ENCODE measurements at regions not wholly inside any gene's neighbourhood (a gene's known extent, or its start where the extent isn't known, plus 50 kb on each side); places are given as distances from the start of the nearest gene placed in this dataset.

GRCh38 chr4:30929649-30930048 lies 209.5 kb downstream of the PCDH7 start:
- in situ Hi-C loops (cut with HindIII; ENCODE audit: low sequenced_read_pairs), result no loop called here
- no peak for TF ChIP-seq CTCF (IDR thresholded peaks at IDR 0.05; ENCODE audit: low read depth, low read length)
- DNase-seq (ENCODE audit: low read depth, low spot score), result no peak
- no peak overlapping the region for H3K4me3 ChIP-seq (ENCODE audit: low read depth, low read length)

GRCh38 chr4:30930276-30930675 lies 210.1 kb downstream of the PCDH7 start:
- no peak for DNase-seq (ENCODE audit: low read depth, low spot score)
- no peak overlapping the region for H3K4me3 ChIP-seq (ENCODE audit: low read depth, low read length)
- in situ Hi-C loops (cut with HindIII; ENCODE audit: low sequenced_read_pairs), result no loop called here
- TF ChIP-seq CTCF (IDR thresholded peaks at IDR 0.05; ENCODE audit: low read depth, low read length), result no peak

- in situ Hi-C loops (cut with HindIII; ENCODE audit: low sequenced_read_pairs), result no loop called here
Observed at GRCh38 chr4:30932581-30932980, 212.4 kb downstream of the PCDH7 start.

GRCh38 chr4:30939069-30939468 lies 218.9 kb downstream of the PCDH7 start:
- no peak overlapping the region for H3K4me3 ChIP-seq (ENCODE audit: low read depth, low read length)
- in situ Hi-C loops (cut with HindIII; ENCODE audit: low sequenced_read_pairs), result no loop called here
- DNase-seq (ENCODE audit: low read depth, low spot score), result no peak
- no peak for TF ChIP-seq CTCF (IDR thresholded peaks at IDR 0.05; ENCODE audit: low read depth, low read length)

More at GRCh38 chr4:30932581-30932980, 212.4 kb downstream of the PCDH7 start:
- no peak for TF ChIP-seq CTCF (IDR thresholded peaks at IDR 0.05; ENCODE audit: low read depth, low read length)
- no peak overlapping the region for H3K4me3 ChIP-seq (ENCODE audit: low read depth, low read length)
- DNase-seq (ENCODE audit: low read depth, low spot score), result no peak

- DNase-seq (ENCODE audit: low read depth, low spot score), result no peak
- H3K4me3 ChIP-seq (ENCODE audit: low read depth, low read length), result no peak overlapping the region
- TF ChIP-seq CTCF (IDR thresholded peaks at IDR 0.05; ENCODE audit: low read depth, low read length), result no peak
- in situ Hi-C loops (cut with HindIII; ENCODE audit: low sequenced_read_pairs), result no loop called here
Observed at GRCh38 chr4:30939684-30940083, 219.5 kb downstream of the PCDH7 start.

- in situ Hi-C loops (cut with HindIII; ENCODE audit: low sequenced_read_pairs), result no loop called here
- no peak for TF ChIP-seq CTCF (IDR thresholded peaks at IDR 0.05; ENCODE audit: low read depth, low read length)
- no peak for DNase-seq (ENCODE audit: low read depth, low spot score)
Observed at GRCh38 chr4:30941641-30942040, 221.5 kb downstream of the PCDH7 start.

GRCh38 chr4:30943356-30943755 lies 223.2 kb downstream of the PCDH7 start:
- no peak overlapping the region for H3K4me3 ChIP-seq (ENCODE audit: low read depth, low read length)
- in situ Hi-C loops (cut with HindIII; ENCODE audit: low sequenced_read_pairs), result no loop called here
- DNase-seq (ENCODE audit: low read depth, low spot score), result peak; percentile 10
- TF ChIP-seq CTCF (IDR thresholded peaks at IDR 0.05; ENCODE audit: low read depth, low read length), result no peak

More at GRCh38 chr4:30941641-30942040, 221.5 kb downstream of the PCDH7 start:
- no peak overlapping the region for H3K4me3 ChIP-seq (ENCODE audit: low read depth, low read length)

Data from astrocyte of the spinal cord (primary cell).